ENCODE measurements at regions not wholly inside any gene's neighbourhood (a gene's known extent, or its start where the extent isn't known, plus 50 kb on each side); places are given as distances from the start of the nearest gene placed in this dataset.
"Not testable (repeated sequence)": the region's sequence is repeated elsewhere in the genome, so short reads cannot be mapped to it uniquely, and the experiment has no call there.

DNA sequence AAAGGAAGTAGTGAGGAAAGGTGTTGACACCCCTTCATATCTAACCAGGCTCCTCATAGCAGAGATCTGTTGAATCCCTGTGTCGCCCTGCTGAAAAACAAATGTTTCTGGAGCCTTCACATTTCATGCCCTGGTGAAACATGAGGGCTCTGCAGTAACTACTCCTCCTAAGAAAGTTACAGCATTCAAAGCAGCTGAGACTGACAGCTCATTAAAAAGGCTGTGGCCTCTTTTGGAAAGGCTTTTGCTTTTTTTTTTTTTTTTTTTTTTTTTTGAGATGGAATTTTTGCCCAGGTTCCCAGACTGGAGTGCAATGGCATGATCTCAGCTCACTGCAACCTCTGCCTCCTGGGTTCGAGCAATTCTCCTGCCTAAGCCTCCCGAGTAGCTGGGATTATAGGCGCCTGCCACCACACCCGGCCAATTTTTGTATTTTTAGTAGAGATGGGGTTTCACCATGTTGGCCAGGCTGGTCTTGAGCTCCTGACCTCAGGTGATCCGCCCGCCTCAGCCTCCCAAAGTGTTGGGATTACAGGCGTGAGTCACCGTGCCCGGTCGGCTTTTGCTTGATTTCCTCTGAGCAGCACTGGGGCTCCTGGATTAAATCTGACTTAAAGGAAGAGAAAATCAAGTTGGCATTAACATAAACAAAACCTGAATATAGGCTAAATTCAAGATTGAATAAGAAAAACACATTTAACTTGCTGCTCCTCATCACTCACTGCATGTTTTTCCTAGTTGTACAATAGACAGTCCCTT lies 112.9 kb downstream of the PCSK1 start:
- not testable (repeated sequence) for DNase-seq

DNA sequence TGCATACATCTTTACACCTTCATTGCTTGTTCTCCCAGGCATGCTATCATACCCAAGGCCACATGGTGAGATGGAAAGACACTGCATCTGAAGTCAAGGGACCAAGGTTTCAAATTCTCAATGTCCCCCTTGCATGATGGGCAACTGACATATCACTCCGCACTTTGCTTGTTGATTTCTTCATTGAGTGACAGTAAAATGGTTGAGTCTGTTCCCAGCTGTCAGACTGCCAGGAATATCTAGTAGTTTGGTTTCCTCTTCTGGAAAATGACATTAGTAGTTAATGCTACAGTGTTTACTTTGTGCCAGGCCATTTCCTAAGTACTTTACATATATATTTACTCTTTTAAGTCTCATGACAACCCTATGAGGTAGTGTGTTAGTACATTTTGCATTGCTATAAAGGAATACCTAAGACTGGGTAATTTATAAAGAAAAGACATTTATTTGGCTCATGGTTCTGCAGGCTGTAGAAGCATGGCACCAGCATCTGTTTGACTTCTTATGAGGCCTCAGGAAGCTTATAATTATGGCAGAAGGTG lies 114.4 kb downstream of the PCSK1 start:
- no peak for DNase-seq

DNA sequence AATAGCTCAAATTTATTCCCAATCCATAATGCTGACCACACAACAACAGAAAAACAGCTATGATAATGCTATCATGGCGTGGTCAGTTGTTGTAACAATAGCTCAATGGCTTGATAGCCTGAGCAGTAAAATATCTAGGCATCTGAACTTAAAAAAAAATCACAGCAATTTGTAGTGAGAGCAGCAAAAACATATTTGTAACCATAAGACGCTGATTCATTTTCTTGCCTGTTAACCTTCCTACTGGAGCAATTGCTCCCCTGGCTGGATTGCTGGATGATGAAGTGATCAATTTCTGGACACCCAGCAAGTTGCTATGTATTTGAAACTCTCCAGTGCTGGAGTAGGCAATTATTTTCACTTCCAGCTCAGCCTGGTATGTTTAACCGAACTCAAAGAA lies 115.1 kb downstream of the PCSK1 start:
- no peak for DNase-seq

DNA sequence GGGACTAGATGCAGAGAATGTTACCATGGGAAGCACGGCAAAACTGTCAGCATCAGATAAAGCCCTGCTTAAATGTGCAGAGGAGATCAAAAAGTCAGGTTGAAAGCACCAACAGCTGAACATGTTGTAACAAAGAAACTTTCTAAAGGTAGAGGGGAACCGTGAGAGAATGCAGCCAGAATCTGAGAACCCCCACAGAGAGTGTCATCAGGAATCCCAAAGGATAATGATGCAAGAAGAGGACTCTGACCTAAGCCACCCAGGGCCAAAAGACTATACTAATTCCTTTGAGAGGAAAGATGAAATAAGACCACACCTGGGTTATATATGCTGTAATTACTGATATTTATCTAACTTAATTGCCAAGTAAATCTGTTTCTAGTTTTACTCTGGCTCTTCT lies 116.6 kb downstream of the PCSK1 start:
- no peak for DNase-seq

DNA sequence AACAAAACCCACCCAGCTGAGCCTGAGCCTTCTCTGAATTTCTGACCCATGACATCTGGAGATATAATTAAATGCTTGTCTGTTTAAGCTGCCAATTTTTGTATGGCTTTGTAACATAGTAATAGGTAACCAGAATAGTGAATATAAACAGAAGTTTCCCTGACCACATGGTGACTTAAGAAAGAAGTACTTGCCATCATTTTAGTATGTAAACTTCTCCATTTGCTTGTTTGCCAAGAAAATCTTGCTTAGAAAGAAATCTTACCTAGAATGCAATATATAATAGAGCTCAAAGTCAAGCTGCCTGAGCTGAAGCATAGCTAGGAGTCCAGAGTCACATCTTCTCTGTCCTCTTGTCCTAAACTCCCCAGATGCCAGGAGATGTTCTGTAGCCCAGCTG lies 117.0 kb downstream of the PCSK1 start:
- DNase-seq = no peak

DNA sequence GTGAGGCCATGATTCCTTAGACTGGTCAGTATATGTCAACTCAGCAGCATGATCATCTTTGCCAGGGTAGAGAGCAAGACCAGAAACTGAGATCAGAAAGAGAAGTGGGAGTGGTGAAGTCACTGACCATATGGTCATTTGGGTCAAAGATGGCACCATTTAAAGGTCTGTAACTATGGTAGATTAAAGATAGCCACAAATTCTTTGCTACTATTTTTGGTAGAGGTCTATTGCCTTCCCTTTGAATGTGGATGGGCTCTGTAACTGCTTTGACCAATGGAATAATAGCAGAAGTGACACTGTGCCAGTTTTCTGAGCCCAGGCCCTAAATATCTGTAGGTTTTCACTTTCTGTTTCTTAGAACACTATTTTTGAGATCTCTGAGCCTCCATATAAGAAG lies 117.6 kb downstream of the PCSK1 start:
- DNase-seq = no peak

- no peak for DNase-seq
Observed at GRCh38 chr5:96312383-96312782, 120.7 kb downstream of the PCSK1 start.

GRCh38 chr5:96307047-96307446 lies 126.0 kb downstream of the PCSK1 start:
- not testable (repeated sequence) for DNase-seq

DNA sequence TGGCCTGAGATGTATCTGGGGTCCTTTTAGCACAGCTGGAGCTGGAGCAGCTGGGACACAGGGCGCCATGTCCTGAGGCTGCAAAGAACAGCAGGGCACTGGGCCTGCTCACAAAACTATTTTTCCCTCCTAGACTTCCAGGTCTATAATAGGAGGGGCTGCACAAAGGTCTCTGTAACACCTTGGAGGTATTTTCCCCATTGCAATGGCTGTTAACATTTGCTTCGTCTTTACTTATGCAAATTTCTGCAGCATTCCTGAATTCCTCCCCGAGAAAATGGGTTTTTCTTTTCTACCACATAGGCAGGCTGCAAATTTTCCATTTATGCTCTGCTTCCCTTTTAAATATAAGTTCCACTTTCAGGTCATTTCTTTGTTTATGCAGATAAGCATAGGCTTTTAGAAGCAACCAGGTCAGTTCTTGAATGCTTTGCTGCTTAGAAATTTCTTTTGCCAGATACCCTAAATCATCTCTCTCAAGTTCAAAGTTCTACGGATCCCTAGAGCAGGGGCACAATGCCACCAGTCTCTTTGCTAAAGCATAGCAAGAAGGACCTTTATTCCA lies 130.8 kb downstream of the PCSK1 start:
- no peak for DNase-seq

GRCh38 chr5:96300976-96301375 lies 132.1 kb downstream of the PCSK1 start:
- DNase-seq = no peak

DNA sequence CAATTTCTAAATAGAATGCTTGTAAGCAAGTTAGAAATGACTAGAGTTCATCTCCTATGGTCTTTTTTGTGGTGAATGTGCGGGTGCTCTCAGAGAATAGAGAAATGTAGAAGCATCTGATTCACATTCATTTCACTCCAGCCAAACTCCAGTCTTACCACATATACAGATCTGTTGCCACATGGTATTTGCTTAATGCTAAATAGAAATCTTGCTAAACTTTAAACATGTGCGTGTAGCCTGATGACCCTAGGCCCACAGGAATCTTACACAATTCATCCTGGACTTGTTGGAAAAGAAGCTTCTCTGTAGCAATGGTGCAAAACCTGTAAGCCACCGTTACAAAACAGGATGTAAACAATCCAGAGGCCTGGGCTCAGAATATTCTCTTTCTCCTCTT lies 135.2 kb downstream of the PCSK1 start:
- DNase-seq = peak in 1 of 5 experiments; percentile 60

DNA sequence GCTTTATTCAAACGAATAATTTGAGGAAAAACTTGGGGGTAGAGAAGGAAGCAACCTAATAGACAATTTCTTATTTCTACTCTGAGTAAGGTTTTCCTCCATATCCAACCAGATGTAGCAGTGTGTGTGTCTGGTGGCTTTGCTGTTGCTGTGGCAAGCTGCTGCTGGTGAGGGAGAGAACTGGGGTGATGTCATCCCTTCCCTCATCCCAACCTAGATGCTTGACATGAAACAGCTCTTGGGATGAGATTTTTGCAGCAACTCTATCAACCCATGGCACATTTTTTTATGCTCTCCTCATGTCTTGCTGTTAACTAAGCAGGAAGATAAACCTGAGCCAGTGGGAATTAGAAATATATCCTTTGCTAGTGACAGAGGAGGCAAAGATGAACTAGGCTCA lies 135.8 kb downstream of the PCSK1 start:
- DNase-seq = no peak

DNA sequence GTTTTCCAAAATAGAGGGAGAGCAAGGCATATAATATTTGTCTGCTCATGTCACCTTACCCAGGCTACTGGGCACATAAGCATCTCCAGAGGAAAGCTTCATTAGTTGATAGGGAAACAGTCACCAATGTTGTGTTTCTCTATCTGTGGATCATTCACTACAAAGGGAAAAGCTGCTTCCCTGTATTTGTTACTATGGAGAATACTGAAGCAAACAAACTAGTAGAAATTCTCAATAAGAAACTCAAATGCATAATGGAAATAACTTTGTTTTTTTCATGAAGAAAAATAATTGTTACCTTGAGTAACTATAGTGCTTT lies 138.2 kb downstream of the PCSK1 start:
- DNase-seq = no peak

DNA sequence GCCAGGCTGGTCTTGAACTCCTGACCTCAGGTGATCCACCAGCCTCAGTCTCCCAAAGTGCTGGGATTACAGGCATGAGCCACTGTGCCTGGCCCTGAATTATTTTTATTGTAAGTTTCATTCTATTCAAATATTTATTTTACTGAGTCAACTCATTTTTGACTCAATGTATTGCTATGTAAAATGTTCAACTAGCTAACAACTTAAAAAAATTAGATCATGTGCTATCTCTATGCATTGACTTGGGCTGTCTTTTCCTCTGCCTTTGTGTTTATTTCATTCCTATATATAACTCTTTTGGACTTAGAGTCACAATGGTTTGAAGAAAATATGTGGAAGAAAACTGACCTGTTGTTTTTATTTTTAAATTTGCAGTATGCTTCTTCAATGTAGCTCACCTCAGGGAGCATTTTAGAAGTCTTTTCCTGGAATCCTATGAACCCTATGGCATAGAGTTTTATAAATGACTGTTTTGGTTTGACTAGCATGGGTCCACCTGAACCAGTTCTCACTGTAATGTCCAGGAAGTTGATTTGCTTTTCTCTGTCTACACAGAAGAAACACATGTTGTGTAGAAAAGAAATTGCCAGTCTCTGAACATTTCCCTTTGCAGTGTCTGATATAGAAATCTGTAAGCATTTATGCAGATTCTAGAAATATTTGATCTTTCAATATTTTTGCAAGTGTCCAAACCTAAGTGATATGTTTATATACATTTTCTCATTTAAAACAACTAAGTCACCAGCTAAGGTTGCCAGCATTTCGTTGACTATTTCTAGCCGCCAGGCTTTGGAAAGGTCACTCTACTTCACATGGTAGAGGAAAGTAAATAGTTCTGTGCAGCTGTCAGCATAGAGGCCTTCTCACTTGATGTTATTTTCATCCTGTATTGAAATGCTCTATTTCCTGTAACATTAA lies 138.8 kb downstream of the PCSK1 start:
- no peak for DNase-seq

DNA sequence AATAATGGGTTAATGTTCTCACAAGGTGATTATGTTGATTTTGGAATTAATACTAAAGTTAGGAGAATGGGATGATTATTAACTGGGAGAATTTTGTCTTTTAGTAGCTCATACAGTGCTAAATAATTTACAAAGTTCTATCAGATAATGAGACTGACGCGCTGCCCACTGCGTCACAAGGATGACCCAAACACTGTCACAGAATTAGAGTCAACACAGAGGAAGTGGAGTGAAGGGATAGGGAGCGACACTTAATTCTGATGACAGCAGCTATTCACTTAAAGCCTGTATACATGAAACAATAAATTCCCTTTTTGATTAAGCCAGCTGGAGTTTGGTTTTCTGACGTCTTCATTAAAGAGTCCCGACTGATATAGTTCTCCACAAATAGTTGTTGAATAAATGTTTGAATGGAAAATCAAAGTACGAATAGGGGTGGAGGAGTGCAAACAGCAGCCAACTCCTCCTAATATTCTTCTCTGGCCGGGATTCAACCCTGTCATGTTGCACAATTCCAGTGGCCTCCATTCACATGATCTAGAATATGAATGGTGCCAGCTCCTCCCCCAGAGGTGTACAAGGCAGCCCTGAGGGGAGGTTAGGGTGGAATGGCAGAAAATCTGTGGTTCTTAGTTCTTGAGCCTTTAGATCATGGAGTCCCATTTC lies 140.3 kb downstream of the PCSK1 start:
- DNase-seq = no peak

DNA sequence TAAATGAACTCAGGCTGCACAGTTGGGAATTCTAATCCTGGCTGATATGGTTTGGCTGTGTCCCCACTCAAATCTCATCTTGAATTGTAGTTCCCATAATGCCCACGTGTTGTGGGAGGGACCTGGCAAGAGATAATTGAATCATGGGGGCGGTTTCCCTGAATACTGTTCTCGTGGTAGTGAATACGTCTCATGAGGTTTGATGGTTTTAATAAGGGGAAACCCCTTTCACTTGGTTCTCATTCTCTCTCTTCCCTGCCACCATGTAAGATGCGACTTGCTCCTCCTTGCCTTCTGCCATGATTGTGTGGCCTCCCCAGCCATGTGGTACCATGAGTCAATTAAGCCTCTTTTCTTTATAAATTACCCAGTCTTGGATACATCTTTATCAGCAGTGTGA lies 143.8 kb downstream of the PCSK1 start:
- DNase-seq = peak in 2 of 5 experiments; percentile 2 to 15

DNA sequence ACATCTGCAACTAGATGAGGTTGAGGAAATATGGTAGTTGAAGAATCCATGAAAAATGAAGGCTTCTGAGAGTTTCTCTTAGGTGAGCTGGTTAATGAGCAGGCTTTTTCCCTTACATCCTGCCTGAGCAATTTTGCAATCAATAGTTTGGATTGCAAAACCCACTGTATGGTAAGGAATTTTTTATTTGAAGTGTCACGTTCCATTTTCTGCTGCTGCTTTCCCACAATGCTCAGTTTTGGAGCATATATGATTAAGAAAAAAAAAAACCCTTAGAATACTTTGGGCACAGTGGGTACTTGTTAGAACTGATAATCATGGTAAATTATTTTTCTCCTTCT lies 144.2 kb downstream of the PCSK1 start:
- no peak for DNase-seq

GRCh38 chr5:96288166-96288844 lies 144.7 kb downstream of the PCSK1 start:
- DNase-seq = peak in 1 of 5 experiments; percentile 7

- DNase-seq = no peak
Observed at GRCh38 chr5:96287136-96287535, 145.9 kb downstream of the PCSK1 start.

- no peak for DNase-seq
Observed at GRCh38 chr5:96285823-96286222, 147.2 kb downstream of the PCSK1 start.

- no peak for DNase-seq
Observed at GRCh38 chr5:96284727-96285389, 148.2 kb downstream of the PCSK1 start.

- DNase-seq = no peak
Observed at GRCh38 chr5:96283589-96283988, 149.5 kb downstream of the PCSK1 start.
